Fibroblast of gingiva (primary cell): ENCODE measurements at regions not wholly inside any gene's neighbourhood (a gene's known extent, or its start where the extent isn't known, plus 50 kb on each side); places are given as distances from the start of the nearest gene placed in this dataset.
"Not testable (repeated sequence)": the region's sequence is repeated elsewhere in the genome, so short reads cannot be mapped to it uniquely, and the experiment has no call there.

Source experiments
- DNase-seq: peaks from one replicate; pipeline ENCODE4 v3.0.0-alpha.2; 2011; ENCODE audit warnings: low read depth

DNA sequence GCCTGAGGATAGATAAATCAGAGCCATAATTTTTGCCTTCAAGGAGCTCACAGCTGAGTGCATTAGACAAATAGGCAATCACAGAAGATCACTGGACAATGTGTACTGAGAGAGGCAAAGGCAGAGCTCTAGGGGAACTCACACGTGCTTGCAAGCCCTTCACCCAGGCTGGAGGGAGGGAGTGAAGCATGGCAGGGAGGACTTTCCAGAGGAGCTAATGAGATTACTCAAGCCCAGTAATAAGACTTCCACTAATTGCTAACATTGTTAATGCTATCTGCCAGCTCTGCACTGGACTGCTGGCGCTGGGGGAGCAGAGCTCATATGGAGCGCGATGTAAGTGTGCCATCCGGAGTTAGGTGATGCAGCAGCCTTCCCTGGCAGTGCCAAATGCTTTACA lies 408.4 kb downstream of the NTRK2 start:
- DNase-seq, result no peak

DNA sequence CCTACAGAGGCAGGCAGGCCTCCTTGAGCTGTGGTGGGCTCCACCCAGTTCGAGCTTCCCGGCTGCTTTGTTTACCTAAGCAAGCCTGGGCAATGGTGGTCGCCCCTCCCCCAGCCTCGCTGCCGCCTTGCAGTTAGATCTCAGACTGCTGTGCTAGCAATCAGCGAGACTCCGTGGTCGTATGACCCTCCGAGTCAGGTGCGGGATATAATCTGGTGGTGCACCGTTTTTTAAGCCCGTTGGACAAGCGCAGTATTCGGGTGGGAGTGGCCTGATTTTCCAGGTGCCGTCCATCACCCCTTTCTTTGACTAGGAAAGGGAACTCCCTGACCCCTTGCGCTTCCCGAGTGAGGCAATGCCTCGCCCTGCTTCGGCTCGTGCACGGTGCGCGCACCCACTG lies 407.6 kb downstream of the NTRK2 start:
- not testable (repeated sequence) for DNase-seq
